ENCODE measurements at regions not wholly inside any gene's neighbourhood (a gene's known extent, or its start where the extent isn't known, plus 50 kb on each side); places are given as distances from the start of the nearest gene placed in this dataset.

DNA sequence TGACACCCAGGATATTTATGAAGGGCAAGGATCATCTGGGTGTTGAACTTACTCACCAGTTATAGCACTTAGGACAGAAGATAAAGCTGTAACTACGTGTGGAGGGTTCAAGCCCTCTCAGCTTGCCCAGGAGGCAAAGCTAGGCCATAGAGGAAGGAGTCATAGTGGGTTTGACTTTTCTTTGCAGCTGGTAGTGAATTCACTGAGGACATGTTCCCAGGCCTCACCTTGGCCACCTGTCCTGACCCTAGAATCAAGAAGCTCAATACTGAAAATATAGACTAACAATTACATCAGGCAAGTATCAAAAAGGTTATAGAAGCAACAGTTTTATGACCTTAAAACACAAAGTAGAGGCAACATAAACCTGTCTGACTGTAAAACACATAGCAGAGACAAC lies 1207.7 kb downstream of the SLITRK1 start:
- Histone ChIP-seq H3K36me3 (ENCODE audit: control insufficient read depth in 2 of 2, insufficient read depth in 1 of 2, low read length in 2 of 2) (no peaks in the 10 kb centered on the region), H3K4me1 (ENCODE audit: control insufficient read depth, insufficient read depth, low read length) (no peaks in the 10 kb centered on the region), H3K27ac (ENCODE audit: extremely low read depth, low read depth, low read length) (no peak overlapping the region), H3K9me3 (ENCODE audit: control insufficient read depth, insufficient read depth, low read depth, low read length) (no peaks in the 10 kb centered on the region), H3K4me3 (ENCODE audit: low read depth, low read length) (no peak overlapping the region)
- ChIA-PET CTCF (no interaction called here), POLR2A (no interaction called here)
- no peak for TF ChIP-seq ZNF274 (IDR thresholded peaks at IDR 0.05; ENCODE audit: low read length)
- no peak for TF ChIP-seq ZNF274 (tag by site-specific recombination; IDR thresholded peaks at IDR 0.05; ENCODE audit: borderline replicate concordance)
- TF ChIP-seq ZNF184 (tag by site-specific recombination; IDR thresholded peaks at IDR 0.05), result no peak

DNA sequence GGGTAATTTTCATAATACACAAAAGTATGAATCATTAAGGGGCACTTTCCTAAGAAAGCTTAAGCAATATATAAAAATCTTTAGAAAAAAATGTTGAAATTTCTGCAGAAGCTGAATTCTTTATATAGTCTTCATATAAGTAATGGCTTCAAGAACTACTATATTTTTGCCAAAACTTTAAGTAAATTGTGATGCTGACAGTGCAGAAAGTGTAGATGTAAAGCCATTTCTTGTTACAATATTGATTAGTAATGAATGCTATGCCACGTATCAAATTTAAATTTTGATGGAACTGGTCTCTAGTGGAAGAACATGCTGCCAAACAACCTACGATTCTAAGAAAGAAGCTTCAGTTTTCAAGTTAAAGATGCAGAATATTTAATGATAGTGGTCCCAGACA lies 1210.0 kb downstream of the SLITRK1 start:
- ChIA-PET CTCF (no interaction called here), POLR2A (no interaction called here)
- H3K27ac ChIP-seq (ENCODE audit: extremely low read depth, low read depth, low read length), result no peak overlapping the region
- H3K4me1 ChIP-seq (ENCODE audit: control insufficient read depth, insufficient read depth, low read length), result no peaks in the 10 kb centered on the region
- no peaks in the 10 kb centered on the region for H3K9me3 ChIP-seq (ENCODE audit: control insufficient read depth, insufficient read depth, low read depth, low read length)
- no peaks in the 10 kb centered on the region for H3K36me3 ChIP-seq (ENCODE audit: control insufficient read depth in 2 of 2, insufficient read depth in 1 of 2, low read length in 2 of 2)
- no peak overlapping the region for H3K4me3 ChIP-seq (ENCODE audit: low read depth, low read length)
- TF ChIP-seq, protein P1, sequence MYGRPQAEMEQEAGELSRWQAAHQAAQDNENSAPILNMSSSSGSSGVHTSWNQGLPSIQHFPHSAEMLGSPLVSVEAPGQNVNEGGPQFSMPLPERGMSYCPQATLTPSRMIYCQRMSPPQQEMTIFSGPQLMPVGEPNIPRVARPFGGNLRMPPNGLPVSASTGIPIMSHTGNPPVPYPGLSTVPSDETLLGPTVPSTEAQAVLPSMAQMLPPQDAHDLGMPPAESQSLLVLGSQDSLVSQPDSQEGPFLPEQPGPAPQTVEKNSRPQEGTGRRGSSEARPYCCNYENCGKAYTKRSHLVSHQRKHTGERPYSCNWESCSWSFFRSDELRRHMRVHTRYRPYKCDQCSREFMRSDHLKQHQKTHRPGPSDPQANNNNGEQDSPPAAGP (tag by site-specific recombination; IDR thresholded peaks at IDR 0.05), result no peak
- no peak for TF ChIP-seq KLF1 (tag by site-specific recombination; IDR thresholded peaks at IDR 0.05)
- TF ChIP-seq ZXDB (tag by site-specific recombination; IDR thresholded peaks at IDR 0.05), result no peak
- no peak for TF ChIP-seq ZNF707 (tag by site-specific recombination; IDR thresholded peaks at IDR 0.05)
- TF ChIP-seq ZNF785 (tag by site-specific recombination; IDR thresholded peaks at IDR 0.05), result no peak
- no peak for TF ChIP-seq PRDM1 (tag by site-specific recombination; IDR thresholded peaks at IDR 0.05)
- TF ChIP-seq ZNF843 (tag by site-specific recombination; IDR thresholded peaks at IDR 0.05), result no peak
- no peak for TF ChIP-seq OVOL3 (tag by site-specific recombination; IDR thresholded peaks at IDR 0.05)

DNA sequence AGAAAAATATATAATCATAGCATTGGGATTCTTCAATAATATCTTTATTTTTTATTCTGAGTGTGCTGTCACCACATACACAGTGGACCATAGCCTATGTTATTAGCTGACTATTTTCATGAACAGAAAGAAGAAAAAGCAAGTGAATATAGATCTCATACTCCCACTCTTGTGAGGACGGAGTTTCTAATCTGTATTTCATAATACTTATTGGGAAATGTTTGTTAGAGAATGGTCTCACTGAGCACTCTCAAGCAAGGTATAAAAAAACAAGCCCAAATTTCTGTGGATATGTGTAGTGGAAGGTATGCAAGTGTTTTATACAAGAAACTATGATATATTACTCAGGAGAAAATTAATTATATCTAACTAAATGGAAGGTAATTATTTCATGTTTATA lies 1218.1 kb downstream of the SLITRK1 start:
- H3K9me3 ChIP-seq (ENCODE audit: control insufficient read depth, insufficient read depth, low read depth, low read length), result no peaks in the 10 kb centered on the region
- H3K27ac ChIP-seq (ENCODE audit: extremely low read depth, low read depth, low read length), result no peak overlapping the region
- no peak overlapping the region for H3K4me3 ChIP-seq (ENCODE audit: low read depth, low read length)
- POLR2A ChIA-PET, result no interaction called here
- no peaks in the 10 kb centered on the region for H3K36me3 ChIP-seq (ENCODE audit: control insufficient read depth in 2 of 2, insufficient read depth in 1 of 2, low read length in 2 of 2)
- no peaks in the 10 kb centered on the region for H3K4me1 ChIP-seq (ENCODE audit: control insufficient read depth, insufficient read depth, low read length)
- CTCF ChIA-PET, result interaction anchor here (0.6 kb wide), 1 partner anchor 17 kb away, joined by 3 read pairs; no protein-coding TSS in a partner anchor
- no peak for TF ChIP-seq ZFP37 (tag by site-specific recombination; IDR thresholded peaks at IDR 0.05)
- no peak for TF ChIP-seq ZNF214 (tag by site-specific recombination; IDR thresholded peaks at IDR 0.05; ENCODE audit: borderline replicate concordance)
- no peak for TF ChIP-seq ZNF791 (tag by site-specific recombination; IDR thresholded peaks at IDR 0.05)
- no peak for TF ChIP-seq KLF1 (tag by site-specific recombination; IDR thresholded peaks at IDR 0.05)
- no peak for TF ChIP-seq GLI2 (tag by site-specific recombination; IDR thresholded peaks at IDR 0.05; ENCODE audit: borderline replicate concordance, low read depth)
- TF ChIP-seq, protein P2, sequence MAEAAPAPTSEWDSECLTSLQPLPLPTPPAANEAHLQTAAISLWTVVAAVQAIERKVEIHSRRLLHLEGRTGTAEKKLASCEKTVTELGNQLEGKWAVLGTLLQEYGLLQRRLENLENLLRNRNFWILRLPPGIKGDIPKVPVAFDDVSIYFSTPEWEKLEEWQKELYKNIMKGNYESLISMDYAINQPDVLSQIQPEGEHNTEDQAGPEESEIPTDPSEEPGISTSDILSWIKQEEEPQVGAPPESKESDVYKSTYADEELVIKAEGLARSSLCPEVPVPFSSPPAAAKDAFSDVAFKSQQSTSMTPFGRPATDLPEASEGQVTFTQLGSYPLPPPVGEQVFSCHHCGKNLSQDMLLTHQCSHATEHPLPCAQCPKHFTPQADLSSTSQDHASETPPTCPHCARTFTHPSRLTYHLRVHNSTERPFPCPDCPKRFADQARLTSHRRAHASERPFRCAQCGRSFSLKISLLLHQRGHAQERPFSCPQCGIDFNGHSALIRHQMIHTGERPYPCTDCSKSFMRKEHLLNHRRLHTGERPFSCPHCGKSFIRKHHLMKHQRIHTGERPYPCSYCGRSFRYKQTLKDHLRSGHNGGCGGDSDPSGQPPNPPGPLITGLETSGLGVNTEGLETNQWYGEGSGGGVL (tag by site-specific recombination; IDR thresholded peaks at IDR 0.05), result no peak
- TF ChIP-seq ZNF548 (tag by site-specific recombination; IDR thresholded peaks at IDR 0.05), result no peak
- no peak for TF ChIP-seq ZNF10 (tag by site-specific recombination; IDR thresholded peaks at IDR 0.05)
- TF ChIP-seq, protein P3, sequence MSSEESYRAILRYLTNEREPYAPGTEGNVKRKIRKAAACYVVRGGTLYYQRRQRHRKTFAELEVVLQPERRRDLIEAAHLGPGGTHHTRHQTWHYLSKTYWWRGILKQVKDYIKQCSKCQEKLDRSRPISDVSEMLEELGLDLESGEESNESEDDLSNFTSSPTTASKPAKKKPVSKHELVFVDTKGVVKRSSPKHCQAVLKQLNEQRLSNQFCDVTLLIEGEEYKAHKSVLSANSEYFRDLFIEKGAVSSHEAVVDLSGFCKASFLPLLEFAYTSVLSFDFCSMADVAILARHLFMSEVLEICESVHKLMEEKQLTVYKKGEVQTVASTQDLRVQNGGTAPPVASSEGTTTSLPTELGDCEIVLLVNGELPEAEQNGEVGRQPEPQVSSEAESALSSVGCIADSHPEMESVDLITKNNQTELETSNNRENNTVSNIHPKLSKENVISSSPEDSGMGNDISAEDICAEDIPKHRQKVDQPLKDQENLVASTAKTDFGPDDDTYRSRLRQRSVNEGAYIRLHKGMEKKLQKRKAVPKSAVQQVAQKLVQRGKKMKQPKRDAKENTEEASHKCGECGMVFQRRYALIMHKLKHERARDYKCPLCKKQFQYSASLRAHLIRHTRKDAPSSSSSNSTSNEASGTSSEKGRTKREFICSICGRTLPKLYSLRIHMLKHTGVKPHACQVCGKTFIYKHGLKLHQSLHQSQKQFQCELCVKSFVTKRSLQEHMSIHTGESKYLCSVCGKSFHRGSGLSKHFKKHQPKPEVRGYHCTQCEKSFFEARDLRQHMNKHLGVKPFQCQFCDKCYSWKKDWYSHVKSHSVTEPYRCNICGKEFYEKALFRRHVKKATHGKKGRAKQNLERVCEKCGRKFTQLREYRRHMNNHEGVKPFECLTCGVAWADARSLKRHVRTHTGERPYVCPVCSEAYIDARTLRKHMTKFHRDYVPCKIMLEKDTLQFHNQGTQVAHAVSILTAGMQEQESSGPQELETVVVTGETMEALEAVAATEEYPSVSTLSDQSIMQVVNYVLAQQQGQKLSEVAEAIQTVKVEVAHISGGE (tag by site-specific recombination; conservative IDR thresholded peaks at IDR 0.05; ENCODE audit: low read depth), result no peak
- no peak for TF ChIP-seq MZF1 (tag by site-specific recombination; IDR thresholded peaks at IDR 0.05; ENCODE audit: borderline replicate concordance)
- no peak for TF ChIP-seq EGR2 (tag by site-specific recombination; IDR thresholded peaks at IDR 0.05; ENCODE audit: low read depth)
- TF ChIP-seq, protein P4, sequence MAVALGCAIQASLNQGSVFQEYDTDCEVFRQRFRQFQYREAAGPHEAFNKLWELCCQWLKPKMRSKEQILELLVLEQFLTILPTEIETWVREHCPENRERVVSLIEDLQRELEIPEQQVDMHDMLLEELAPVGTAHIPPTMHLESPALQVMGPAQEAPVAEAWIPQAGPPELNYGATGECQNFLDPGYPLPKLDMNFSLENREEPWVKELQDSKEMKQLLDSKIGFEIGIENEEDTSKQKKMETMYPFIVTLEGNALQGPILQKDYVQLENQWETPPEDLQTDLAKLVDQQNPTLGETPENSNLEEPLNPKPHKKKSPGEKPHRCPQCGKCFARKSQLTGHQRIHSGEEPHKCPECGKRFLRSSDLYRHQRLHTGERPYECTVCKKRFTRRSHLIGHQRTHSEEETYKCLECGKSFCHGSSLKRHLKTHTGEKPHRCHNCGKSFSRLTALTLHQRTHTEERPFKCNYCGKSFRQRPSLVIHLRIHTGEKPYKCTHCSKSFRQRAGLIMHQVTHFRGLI (tag by site-specific recombination; IDR thresholded peaks at IDR 0.05), result no peak
- TF ChIP-seq, protein P5, sequence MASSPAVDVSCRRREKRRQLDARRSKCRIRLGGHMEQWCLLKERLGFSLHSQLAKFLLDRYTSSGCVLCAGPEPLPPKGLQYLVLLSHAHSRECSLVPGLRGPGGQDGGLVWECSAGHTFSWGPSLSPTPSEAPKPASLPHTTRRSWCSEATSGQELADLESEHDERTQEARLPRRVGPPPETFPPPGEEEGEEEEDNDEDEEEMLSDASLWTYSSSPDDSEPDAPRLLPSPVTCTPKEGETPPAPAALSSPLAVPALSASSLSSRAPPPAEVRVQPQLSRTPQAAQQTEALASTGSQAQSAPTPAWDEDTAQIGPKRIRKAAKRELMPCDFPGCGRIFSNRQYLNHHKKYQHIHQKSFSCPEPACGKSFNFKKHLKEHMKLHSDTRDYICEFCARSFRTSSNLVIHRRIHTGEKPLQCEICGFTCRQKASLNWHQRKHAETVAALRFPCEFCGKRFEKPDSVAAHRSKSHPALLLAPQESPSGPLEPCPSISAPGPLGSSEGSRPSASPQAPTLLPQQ (tag by site-specific recombination; IDR thresholded peaks at IDR 0.05), result no peak
